HCT116 (cell line): ENCODE measurements at regions not wholly inside any gene's neighbourhood (a gene's known extent, or its start where the extent isn't known, plus 50 kb on each side); places are given as distances from the start of the nearest gene placed in this dataset.

Experiments
- ATAC-seq: fragments of 200-7000 bp; cut with Tn5 transposase; 2 replicates; pipeline ENCODE4 v1.9.1; 2020; ENCODE audit warnings: mild to moderate bottlenecking, moderate library complexity
- BruUV-seq: library from RNA; stranded (reverse); fragments of 400-500 nt; replicated peaks from 2 replicates; lab custom pipeline; 2021; lab: Mats Ljungman, UMichigan
- CTCF ChIA-PET: fragments of 300-600 bp; sonication (Branson Sonifier 250); formaldehyde crosslinking; loops from one replicate; lab custom pipeline; 2021; ENCODE audit warnings: antibody characterized with exemption; lab: Charles Lee
- POLR2A ChIA-PET: fragments of 300-600, 350-600 bp; sonication (Branson Sonifier 250); formaldehyde crosslinking; loops from one replicate; lab custom pipeline; 2021; ENCODE audit warnings: antibody characterized with exemption; lab: Charles Lee
- RAD21 ChIA-PET, 2 experiments: fragments of 300-600 bp; sonication (Branson Sonifier 250); formaldehyde crosslinking; loops; one replicate each; lab custom pipeline; 2023; ENCODE audit warnings: low total read pairs in 2 of 2; ENCODE audit not compliant: uncharacterized antibody in 2 of 2, unreplicated experiment in 2 of 2, low non-redundant PET in 1 of 2; lab: Charles Lee
- DNase-seq: peaks from one replicate; pipeline ENCODE4 v3.0.0-alpha.2; 2010; ENCODE audit warnings: low read depth, low spot score
- H2AFZ ChIP-seq: fragments of 200-600 bp; shearing (Covaris generic), sonication (generic); 2 replicates; pipeline ENCODE4 v1.6.1; 2017; ENCODE audit warnings: low read depth, mixed run types, mixed read lengths, antibody characterized with exemption, low read length; ENCODE audit not compliant: poor library complexity, severe bottlenecking
- H3K27ac ChIP-seq: 2 replicates; pipeline ENCODE4 v1.5.1; 2012; ENCODE audit warnings: low read depth, low read length
- H3K27me3 ChIP-seq: fragments of 200-600 bp; sonication (generic); 2 replicates; pipeline ENCODE4 v1.6.1; 2016; ENCODE audit warnings: mixed run types, low read length, mixed read lengths; ENCODE audit not compliant: insufficient read depth
- H3K36me3 ChIP-seq, 2 experiments: fragments of 200-500 bp in 1 of 2; fragments of 200-600 bp in 1 of 2; sonication (Bioruptor generic) in 1 of 2; sonication (generic) in 1 of 2; 2 replicates each; pipeline versions ENCODE4 v1.5.1 to v1.6.1; 2014 to 2016; ENCODE audit warnings: low read length in 2 of 2, inconsistent platforms in 1 of 2, mixed read lengths in 1 of 2, mixed run types in 1 of 2; ENCODE audit not compliant: insufficient read depth in 2 of 2, control insufficient read depth in 1 of 2
- H3K4me1 ChIP-seq, 2 experiments: fragments of 200-600 bp in 1 of 2; sonication (generic) in 1 of 2; 2 replicates each; pipeline versions ENCODE4 v1.5.1 to v1.6.1; 2012 to 2017; ENCODE audit warnings: low read length in 2 of 2, inconsistent platforms in 1 of 2, mild to moderate bottlenecking in 1 of 2, mixed read lengths in 1 of 2, mixed run types in 1 of 2, moderate library complexity in 1 of 2; ENCODE audit not compliant: insufficient read depth in 2 of 2, control insufficient read depth in 1 of 2
- H3K4me2 ChIP-seq: fragments of 200-600 bp; sonication (generic); 2 replicates; pipeline ENCODE4 v1.6.1; 2017; ENCODE audit warnings: mixed run types, low read length, mixed read lengths
- H3K4me3 ChIP-seq, 2 experiments: fragments of 200-600 bp in 1 of 2; sonication (generic) in 1 of 2; replicated peaks in 1 of 2; 2 replicates each; pipeline ENCODE4 v1.5.1; 2011 to 2016; ENCODE audit warnings: low read length in 2 of 2, control low read depth in 1 of 2, low read depth in 1 of 2, mild to moderate bottlenecking in 1 of 2, mixed read lengths in 1 of 2, mixed run types in 1 of 2
- H3K79me2 ChIP-seq: fragments of 200-600 bp; sonication (generic); 2 replicates; pipeline ENCODE4 v1.6.1; 2017; ENCODE audit warnings: mild to moderate bottlenecking, mixed run types, low read length, moderate library complexity, mixed read lengths; ENCODE audit not compliant: insufficient read depth
- H3K9ac ChIP-seq: fragments of 200-600 bp; sonication (generic); 2 replicates; pipeline ENCODE4 v1.6.1; 2016; ENCODE audit warnings: low read length, mixed read lengths
- H3K9me2 ChIP-seq: fragments of 200-600 bp; sonication (generic), shearing (Covaris generic); 2 replicates; pipeline ENCODE4 v1.6.1; 2017; ENCODE audit warnings: mixed run types, mild to moderate bottlenecking, moderate library complexity; ENCODE audit not compliant: insufficient read depth
- H3K9me3 ChIP-seq, 2 experiments: fragments of 200-500 bp in 1 of 2; fragments of 200-600 bp in 1 of 2; sonication (Bioruptor generic) in 1 of 2; sonication (generic) in 1 of 2; 2 replicates each; pipeline ENCODE4 v1.6.1; 2014 to 2017; ENCODE audit warnings: low read length in 2 of 2, mixed read lengths in 2 of 2, inconsistent platforms in 1 of 2, low read depth in 1 of 2, mild to moderate bottlenecking in 1 of 2, mixed run types in 1 of 2, moderate library complexity in 1 of 2; ENCODE audit not compliant: control insufficient read depth in 1 of 2, insufficient read depth in 1 of 2
- H4K20me1 ChIP-seq: fragments of 200-600 bp; sonication (generic), shearing (Covaris generic); 2 replicates; pipeline ENCODE4 v1.6.1; 2017; ENCODE audit warnings: mixed run types, mild to moderate bottlenecking, moderate library complexity; ENCODE audit not compliant: insufficient read depth
- ATF3 ChIP-seq: IDR thresholded peaks from 2 replicates; pipeline ENCODE4 v1.6.1; 2012
- CBX3 ChIP-seq: IDR thresholded peaks from 2 replicates; pipeline ENCODE4 v1.6.1; 2012; ENCODE audit warnings: low read depth
- CEBPB ChIP-seq: IDR thresholded peaks from 2 replicates; pipeline ENCODE4 v1.6.1; 2012; ENCODE audit warnings: low read depth
- CTCF ChIP-seq, 3 experiments: fragments of 200-600 bp in 1 of 3; sonication (generic) in 1 of 3; IDR thresholded peaks in 2 of 3; conservative IDR thresholded peaks in 1 of 3; 2 replicates each; pipeline ENCODE4 v1.5.1; 2012 to 2017; ENCODE audit warnings: low read depth in 2 of 3, low read length in 2 of 3, antibody characterized with exemption in 1 of 3, borderline replicate concordance in 1 of 3, control low read depth in 1 of 3, mild to moderate bottlenecking in 1 of 3, mixed read lengths in 1 of 3, mixed run types in 1 of 3, moderate library complexity in 1 of 3; ENCODE audit not compliant: insufficient read depth in 1 of 3
- EGR1 ChIP-seq: IDR thresholded peaks from 2 replicates; pipeline ENCODE4 v1.6.1; 2012; ENCODE audit warnings: low read depth
- ELF1 ChIP-seq: IDR thresholded peaks from 2 replicates; pipeline ENCODE4 v1.6.1; 2012; ENCODE audit warnings: low read depth, borderline replicate concordance
- EZH2 ChIP-seq: fragments of 200-600 bp; sonication (generic); IDR thresholded peaks from 2 replicates; pipeline ENCODE4 v1.6.1; 2017; ENCODE audit warnings: antibody characterized with exemption, mixed run types
- EZH2phosphoT487 ChIP-seq: fragments of 200-600 bp; IDR thresholded peaks from 2 replicates; pipeline ENCODE4 v1.6.1; 2018; ENCODE audit warnings: antibody characterized with exemption, borderline replicate concordance
- MAX ChIP-seq: IDR thresholded peaks from 2 replicates; pipeline ENCODE4 v1.6.1; 2012
- POLR2A ChIP-seq: IDR thresholded peaks from 2 replicates; pipeline ENCODE4 v1.7.0; 2011; ENCODE audit warnings: borderline replicate concordance; ENCODE audit not compliant: insufficient read depth, insufficient read length; ENCODE audit errors: extremely low read depth
- POLR2AphosphoS5 ChIP-seq: IDR thresholded peaks from 2 replicates; pipeline ENCODE4 v1.6.1; 2011; ENCODE audit warnings: mild to moderate bottlenecking, low read depth, low read length, moderate library complexity
- RAD21 ChIP-seq: IDR thresholded peaks from 2 replicates; pipeline ENCODE4 v1.6.1; 2012; ENCODE audit warnings: low read depth, mild to moderate bottlenecking
- REST ChIP-seq: IDR thresholded peaks from 2 replicates; pipeline ENCODE4 v1.6.1; 2012; ENCODE audit warnings: low read depth
- SRF ChIP-seq: IDR thresholded peaks from 2 replicates; pipeline ENCODE4 v1.6.1; 2012; ENCODE audit warnings: low read depth
- TCF7L2 ChIP-seq: IDR thresholded peaks from 2 replicates; pipeline ENCODE4 v1.7.0; 2011; ENCODE audit warnings: borderline replicate concordance, inconsistent platforms; ENCODE audit not compliant: insufficient read depth, insufficient read length; ENCODE audit errors: extremely low read depth
- YY1 ChIP-seq: IDR thresholded peaks from 2 replicates; pipeline ENCODE4 v1.6.1; 2011; ENCODE audit warnings: low read length, low read depth, moderate library complexity, mild to moderate bottlenecking; ENCODE audit not compliant: insufficient replicate concordance; ENCODE audit errors: extremely low read depth
- ZBTB33 ChIP-seq: IDR thresholded peaks from 2 replicates; pipeline ENCODE4 v1.6.1; 2011; ENCODE audit warnings: mild to moderate bottlenecking, low read length, moderate library complexity; ENCODE audit not compliant: insufficient replicate concordance; ENCODE audit errors: extremely low read depth
- ZNF274 ChIP-seq: fragments of 200-500 bp; sonication (Bioruptor generic); IDR thresholded peaks from 2 replicates; pipeline ENCODE4 v1.6.1; 2014; ENCODE audit warnings: mild to moderate bottlenecking, low read depth, low read length, inconsistent platforms
- intact Hi-C: fragments of 100-400 bp; cut with micrococcal nuclease; formaldehyde crosslinking; loops from 2 replicates; pipeline ENCODE4 v1.10.0; 2022

- Histone ChIP-seq H3K4me1 (no peaks in the 10 kb centered on the region), H3K9me3 (no peaks in the 10 kb centered on the region), H3K4me2 (no peak overlapping the region), H4K20me1 (no peaks in the 10 kb centered on the region), H2AFZ (no peak overlapping the region), H3K9me2 (no peaks in the 10 kb centered on the region), H3K27ac (no peak overlapping the region), H3K79me2 (no peaks in the 10 kb centered on the region), H3K27me3 (no peaks in the 10 kb centered on the region), H3K36me3 (no peaks in the 10 kb centered on the region)
- intact Hi-C loops: no loop called here
- CTCF ChIA-PET: no interaction called here
- POLR2A ChIA-PET: no interaction called here
- TF ChIP-seq ZNF274: no peak
- no peak for TF ChIP-seq SRF
- TF ChIP-seq YY1: no peak
- TF ChIP-seq POLR2AphosphoS5: no peak
- TF ChIP-seq TCF7L2: no peak
- no peak for TF ChIP-seq EZH2
- TF ChIP-seq REST: no peak
- TF ChIP-seq CBX3: no peak
- no peak for TF ChIP-seq ATF3
- TF ChIP-seq RAD21: no peak
- TF ChIP-seq ZBTB33: no peak
- TF ChIP-seq POLR2A: no peak
- TF ChIP-seq MAX: no peak
- TF ChIP-seq EGR1: no peak
- TF ChIP-seq ELF1: no peak
- no peak for TF ChIP-seq CTCF (IDR thresholded peaks at IDR 0.05 in 2 of 3, conservative IDR thresholded peaks at IDR 0.05 in 1 of 3; ENCODE audit: borderline replicate concordance in 1 of 3, insufficient read depth in 1 of 3, low read depth in 2 of 3, low read length in 2 of 3)
- no peak for TF ChIP-seq CEBPB
- no peak for TF ChIP-seq EZH2phosphoT487
- TF ChIP-seq, all 23 proteins: peak for 0
- no peak for DNase-seq
- BruUV-seq: no TSS peak
- ATAC-seq: no peak
- RAD21 ChIA-PET: no interaction called here
- Histone ChIP-seq H3K4me3 (no peak overlapping the region), H3K9ac (no peak overlapping the region)
Observed at GRCh38 chr7:15094989-15095388, 192.4 kb upstream of the DGKB start.
